Subcutaneous abdominal adipose tissue (tissue), 5 donors: ENCODE measurements at regions not wholly inside any gene's neighbourhood (a gene's known extent, or its start where the extent isn't known, plus 50 kb on each side); places are given as distances from the start of the nearest gene placed in this dataset.

Source experiments
- H3K27ac ChIP-seq: one replicate; pipeline ENCODE4 v1.7.0; 2013; ENCODE audit warnings: low read depth, mild to moderate bottlenecking, inconsistent platforms, low read length, moderate library complexity
- H3K27me3 ChIP-seq, 5 donors: one replicate each; pipeline ENCODE4 v1.7.0; 2013; ENCODE audit warnings: low read length in 5 of 5, inconsistent platforms in 1 of 5; ENCODE audit not compliant: control insufficient read depth in 5 of 5, insufficient read depth in 4 of 5
- H3K36me3 ChIP-seq, 5 donors: one replicate each; pipeline ENCODE4 v1.7.0; 2013; ENCODE audit warnings: low read length in 5 of 5; ENCODE audit not compliant: control insufficient read depth in 5 of 5, insufficient read depth in 5 of 5
- H3K4me1 ChIP-seq, 5 donors: one replicate each; pipeline ENCODE4 v1.7.0; 2013; ENCODE audit warnings: low read length in 5 of 5, mild to moderate bottlenecking in 3 of 5, moderate library complexity in 1 of 5; ENCODE audit not compliant: control insufficient read depth in 5 of 5, insufficient read depth in 5 of 5
- H3K4me3 ChIP-seq, 5 donors: one replicate each; pipeline ENCODE4 v1.7.0; 2013; ENCODE audit warnings: low read length in 5 of 5, low read depth in 1 of 5
- H3K9ac ChIP-seq, 5 donors: one replicate each; pipeline ENCODE4 v1.7.0; 2013; ENCODE audit warnings: low read length in 5 of 5, mild to moderate bottlenecking in 4 of 5, moderate library complexity in 3 of 5
- H3K9me3 ChIP-seq, 5 donors: one replicate each; pipeline ENCODE4 v1.7.0; 2013; ENCODE audit warnings: low read length in 5 of 5; ENCODE audit not compliant: control insufficient read depth in 5 of 5
- donor health status: healthy.
- donor health status: healthy.
- donor health status: healthy.
- donor health status: healthy.
- donor health status: healthy.

- Histone ChIP-seq H3K9ac (no peak overlapping the region), H3K9me3 (peaks cover 0 to 2% (median 0%) of the 10 kb centered on the region in 5 donors), H3K27me3 (no peaks in the 10 kb centered on the region), H3K4me3 (no peak overlapping the region), H3K36me3 (no peaks in the 10 kb centered on the region), H3K4me1 (peaks cover 0 to 5% (median 0%) of the 10 kb centered on the region in 5 donors), H3K27ac (no peak overlapping the region)
Observed at GRCh38 chr17:70808596-70808995, 639.3 kb downstream of the KCNJ2 start.

- Histone ChIP-seq H3K36me3 (no peaks in the 10 kb centered on the region), H3K4me1 (peaks cover 0 to 9% (median 0%) of the 10 kb centered on the region in 5 donors), H3K27ac (no peak overlapping the region), H3K9me3 (no peaks in the 10 kb centered on the region), H3K27me3 (no peaks in the 10 kb centered on the region), H3K4me3 (no peak overlapping the region), H3K9ac (no peak overlapping the region)
Observed at GRCh38 chr17:70810609-70811008, 641.3 kb downstream of the KCNJ2 start.

- Histone ChIP-seq H3K4me3 (no peak overlapping the region), H3K9me3 (peaks cover 0 to 3% (median 0%) of the 10 kb centered on the region in 5 donors), H3K9ac (no peak overlapping the region), H3K27ac (no peak overlapping the region), H3K27me3 (no peaks in the 10 kb centered on the region), H3K4me1 (peaks cover 0 to 9% (median 0%) of the 10 kb centered on the region in 5 donors), H3K36me3 (no peaks in the 10 kb centered on the region)
Observed at GRCh38 chr17:70813355-70813930, 644.1 kb downstream of the KCNJ2 start.

- Histone ChIP-seq H3K4me1 (no peaks in the 10 kb centered on the region), H3K36me3 (no peaks in the 10 kb centered on the region), H3K9ac (no peak overlapping the region), H3K9me3 (peaks cover 0 to 13% (median 2%) of the 10 kb centered on the region in 5 donors), H3K4me3 (no peak overlapping the region), H3K27ac (no peak overlapping the region), H3K27me3 (no peaks in the 10 kb centered on the region)
Observed at GRCh38 chr17:70819183-70819582, 649.9 kb downstream of the KCNJ2 start.

GRCh38 chr17:70820276-70820675 lies 650.9 kb downstream of the KCNJ2 start:
- no peak overlapping the region for H3K9ac ChIP-seq
- no peak overlapping the region for H3K27ac ChIP-seq
- H3K4me3 ChIP-seq = no peak overlapping the region
- no peaks in the 10 kb centered on the region for H3K36me3 ChIP-seq
- no peaks in the 10 kb centered on the region for H3K27me3 ChIP-seq
- H3K9me3 ChIP-seq = peaks cover 0 to 13% (median 2%) of the 10 kb centered on the region in 5 donors
- H3K4me1 ChIP-seq = no peaks in the 10 kb centered on the region

- H3K4me3 ChIP-seq = no peak overlapping the region
- H3K36me3 ChIP-seq = no peaks in the 10 kb centered on the region
- no peak overlapping the region for H3K9ac ChIP-seq
- H3K4me1 ChIP-seq = no peaks in the 10 kb centered on the region
- peaks cover 0 to 10% (median 2%) of the 10 kb centered on the region in 5 donors for H3K9me3 ChIP-seq
- no peaks in the 10 kb centered on the region for H3K27me3 ChIP-seq
- H3K27ac ChIP-seq = no peak overlapping the region
Observed at GRCh38 chr17:70825321-70826125, 656.2 kb downstream of the KCNJ2 start.

GRCh38 chr17:70829876-70830275 lies 660.5 kb downstream of the KCNJ2 start:
- H3K9me3 ChIP-seq = no peaks in the 10 kb centered on the region
- no peak overlapping the region for H3K27ac ChIP-seq
- no peaks in the 10 kb centered on the region for H3K27me3 ChIP-seq
- H3K36me3 ChIP-seq = no peaks in the 10 kb centered on the region
- H3K9ac ChIP-seq = no peak overlapping the region
- no peak overlapping the region for H3K4me3 ChIP-seq
- H3K4me1 ChIP-seq = no peaks in the 10 kb centered on the region

GRCh38 chr17:70834039-70834438 lies 664.7 kb downstream of the KCNJ2 start:
- Histone ChIP-seq H3K4me1 (no peaks in the 10 kb centered on the region), H3K9me3 (no peaks in the 10 kb centered on the region), H3K9ac (no peak overlapping the region), H3K36me3 (no peaks in the 10 kb centered on the region), H3K27ac (no peak overlapping the region), H3K4me3 (no peak overlapping the region), H3K27me3 (no peaks in the 10 kb centered on the region)

GRCh38 chr17:70848785-70849184 lies 679.5 kb downstream of the KCNJ2 start:
- no peaks in the 10 kb centered on the region for H3K27me3 ChIP-seq
- no peaks in the 10 kb centered on the region for H3K36me3 ChIP-seq
- H3K9ac ChIP-seq = no peak overlapping the region
- H3K27ac ChIP-seq = no peak overlapping the region
- H3K9me3 ChIP-seq = no peaks in the 10 kb centered on the region
- H3K4me3 ChIP-seq = no peak overlapping the region
- H3K4me1 ChIP-seq = no peaks in the 10 kb centered on the region

GRCh38 chr17:70855401-70856054 lies 686.2 kb downstream of the KCNJ2 start:
- no peaks in the 10 kb centered on the region for H3K4me1 ChIP-seq

More at GRCh38 chr17:70855401-70856054, 686.2 kb downstream of the KCNJ2 start:
- no peak overlapping the region for H3K9ac ChIP-seq
- no peak overlapping the region for H3K27ac ChIP-seq
- no peak overlapping the region for H3K4me3 ChIP-seq
- no peaks in the 10 kb centered on the region for H3K36me3 ChIP-seq
- H3K27me3 ChIP-seq = no peaks in the 10 kb centered on the region
- H3K9me3 ChIP-seq = no peaks in the 10 kb centered on the region
